H1 (cell line): ENCODE measurements at regions not wholly inside any gene's neighbourhood (a gene's known extent, or its start where the extent isn't known, plus 50 kb on each side); places are given as distances from the start of the nearest gene placed in this dataset.

Source experiments
- CTCF ChIA-PET: fragments of 300-600 bp; sonication (Branson Sonifier 250); formaldehyde crosslinking; loops from one replicate; lab custom pipeline; 2021; ENCODE audit not compliant: partially characterized antibody; lab: Charles Lee
- POLR2A ChIA-PET: fragments of 300-600 bp; sonication (Branson Sonifier 250); formaldehyde crosslinking; loops from one replicate; lab custom pipeline; 2021; ENCODE audit warnings: inconsistent platforms; ENCODE audit not compliant: partially characterized antibody; lab: Charles Lee
- DNase-seq, 2 experiments: peaks; one replicate each; pipeline versions ENCODE4 v3.0.0 to v3.0.0-alpha.2; 2010 to 2022; ENCODE audit warnings: low spot score in 2 of 2, low read depth in 1 of 2, mixed read lengths in 1 of 2
- FAIRE-seq: peaks from 2 replicates; lab custom pipeline; 2011; peaks lifted over from hg19 to GRCh38; lab: Jason Lieb, UNC
- H2AFZ ChIP-seq: 2 replicates; pipeline ENCODE4 v1.8.1; 2012; ENCODE audit warnings: low read length, inconsistent platforms
- H2AK5ac ChIP-seq: 2 replicates; pipeline ENCODE4 v1.6.1; 2013; ENCODE audit warnings: low read depth, low read length
- H2BK120ac ChIP-seq: replicated peaks from 2 replicates; pipeline ENCODE3; 2013; ENCODE audit warnings: low read depth, low read length, inconsistent platforms
- H2BK12ac ChIP-seq: 2 replicates; pipeline ENCODE4 v1.6.1; 2013; ENCODE audit warnings: low read depth, low read length
- H2BK15ac ChIP-seq: 2 replicates; pipeline ENCODE4 v1.6.1; 2013; ENCODE audit warnings: low read length
- H2BK20ac ChIP-seq: 2 replicates; pipeline ENCODE4 v1.6.1; 2013; ENCODE audit warnings: low read length
- H2BK5ac ChIP-seq: 2 replicates; pipeline ENCODE4 v1.6.1; 2013; ENCODE audit warnings: low read depth, low read length
- H3K14ac ChIP-seq: 2 replicates; pipeline ENCODE4 v1.6.1; 2013; ENCODE audit warnings: inconsistent platforms; ENCODE audit not compliant: insufficient read length
- H3K18ac ChIP-seq: 2 replicates; pipeline ENCODE4 v1.6.1; 2013; ENCODE audit warnings: low read length; ENCODE audit errors: extremely low read depth
- H3K23ac ChIP-seq: 2 replicates; pipeline ENCODE4 v1.6.1; 2013; ENCODE audit warnings: inconsistent platforms; ENCODE audit not compliant: insufficient read length
- H3K23me2 ChIP-seq: 2 replicates; pipeline ENCODE4 v1.6.1; 2013; ENCODE audit warnings: low read depth, low read length
- H3K27ac ChIP-seq: 2 replicates; pipeline ENCODE4 v1.6.1; 2011; ENCODE audit warnings: low read depth, low read length, inconsistent platforms
- H3K27me3 ChIP-seq, 4 experiments: replicated peaks in 1 of 4; 1 replicate in 1 of 4; 2 replicates in 3 of 4; pipeline versions ENCODE4 v1.6.1 to v1.8.1; 2011 to 2013; ENCODE audit warnings: low read length in 3 of 4, mild to moderate bottlenecking in 3 of 4, inconsistent platforms in 2 of 4, mixed read lengths in 2 of 4, moderate library complexity in 1 of 4; ENCODE audit not compliant: control insufficient read depth in 3 of 4, insufficient read depth in 3 of 4; ENCODE audit errors: extremely low read depth in 1 of 4
- H3K36me3 ChIP-seq, 4 experiments: 2 replicates each; pipeline versions ENCODE4 v1.6.1 to v1.8.1; 2011 to 2013; ENCODE audit warnings: mild to moderate bottlenecking in 4 of 4, low read length in 3 of 4, moderate library complexity in 2 of 4, control low read depth in 1 of 4, inconsistent platforms in 1 of 4; ENCODE audit not compliant: insufficient read depth in 4 of 4, control insufficient read depth in 2 of 4
- H3K4ac ChIP-seq: replicated peaks from 2 replicates; pipeline ENCODE3; 2013; ENCODE audit warnings: low read length, low read depth, mixed read lengths, inconsistent platforms; ENCODE audit not compliant: insufficient read length
- H3K4me1 ChIP-seq, 4 experiments: replicated peaks in 1 of 4; 1 replicate in 1 of 4; 2 replicates in 3 of 4; pipeline versions ENCODE4 v1.6.1 to v1.8.1; 2011 to 2013; ENCODE audit warnings: low read length in 3 of 4, inconsistent platforms in 2 of 4, mixed read lengths in 1 of 4; ENCODE audit not compliant: insufficient read depth in 4 of 4, control insufficient read depth in 3 of 4
- H3K4me2 ChIP-seq, 2 experiments: 2 replicates each; pipeline versions ENCODE4 v1.6.1 to v1.8.1; 2011 to 2013; ENCODE audit warnings: low read depth in 2 of 2, low read length in 2 of 2, control low read depth in 1 of 2, inconsistent platforms in 1 of 2, mild to moderate bottlenecking in 1 of 2; ENCODE audit not compliant: insufficient read depth in 1 of 2
- H3K4me3 ChIP-seq, 4 experiments: fragments of 200-600, 300-600 bp in 1 of 4; sonication (generic), shearing (Covaris generic), sonication (Bioruptor Twin) in 1 of 4; 2 replicates each; pipeline versions ENCODE4 v1.5.1 to v1.8.1; 2011 to 2016; ENCODE audit warnings: low read length in 4 of 4, low read depth in 3 of 4, control low read depth in 2 of 4, inconsistent platforms in 2 of 4, mild to moderate bottlenecking in 2 of 4, mixed read lengths in 1 of 4, moderate library complexity in 1 of 4; ENCODE audit not compliant: insufficient read depth in 2 of 4; ENCODE audit errors: extremely low read depth in 1 of 4
- H3K56ac ChIP-seq: replicated peaks from 2 replicates; pipeline ENCODE3; 2013; ENCODE audit warnings: low read depth, mild to moderate bottlenecking, mixed read lengths, low read length, inconsistent platforms; ENCODE audit not compliant: insufficient read length
- H3K79me1 ChIP-seq: 2 replicates; pipeline ENCODE4 v1.6.1; 2013; ENCODE audit warnings: low read depth, low read length, control low read depth
- H3K79me2 ChIP-seq, 2 experiments: 2 replicates each; pipeline versions ENCODE4 v1.6.1 to v1.8.1; 2012 to 2013; ENCODE audit warnings: low read length in 2 of 2, mild to moderate bottlenecking in 2 of 2, inconsistent platforms in 1 of 2; ENCODE audit not compliant: insufficient read depth in 2 of 2, control insufficient read depth in 1 of 2
- H3K9ac ChIP-seq, 4 experiments: replicated peaks in 1 of 4; 1 replicate in 1 of 4; 2 replicates in 3 of 4; pipeline versions ENCODE4 v1.6.1 to v1.8.1; 2011 to 2013; ENCODE audit warnings: low read depth in 3 of 4, low read length in 3 of 4, control low read depth in 2 of 4, mild to moderate bottlenecking in 2 of 4, moderate library complexity in 2 of 4, inconsistent platforms in 1 of 4; ENCODE audit errors: extremely low read depth in 1 of 4
- H3K9me3 ChIP-seq, 2 experiments: 2 replicates each; pipeline versions ENCODE4 v1.6.1 to v1.8.1; 2012 to 2013; ENCODE audit warnings: mild to moderate bottlenecking in 2 of 2, moderate library complexity in 2 of 2, control low read depth in 1 of 2, inconsistent platforms in 1 of 2, low read depth in 1 of 2, low read length in 1 of 2, mixed read lengths in 1 of 2; ENCODE audit not compliant: insufficient read depth in 2 of 2
- H4K20me1 ChIP-seq, 2 experiments: replicated peaks in 1 of 2; 2 replicates each; pipeline versions ENCODE3 to v1.8.1; 2011 to 2013; ENCODE audit warnings: inconsistent platforms in 2 of 2, low read length in 2 of 2, mild to moderate bottlenecking in 1 of 2; ENCODE audit not compliant: insufficient read depth in 2 of 2, control insufficient read depth in 1 of 2
- H4K5ac ChIP-seq: 2 replicates; pipeline ENCODE4 v1.6.1; 2013; ENCODE audit warnings: low read length, low read depth, mixed read lengths, inconsistent platforms; ENCODE audit not compliant: insufficient read length
- H4K8ac ChIP-seq: 2 replicates; pipeline ENCODE4 v1.8.0; 2013; ENCODE audit warnings: mild to moderate bottlenecking, moderate library complexity, low read length, inconsistent platforms; ENCODE audit not compliant: insufficient read depth; ENCODE audit errors: extremely low read depth
- H4K91ac ChIP-seq: replicated peaks from 2 replicates; pipeline ENCODE3; 2013; ENCODE audit warnings: low read length, mixed read lengths, inconsistent platforms; ENCODE audit not compliant: insufficient read length
- CHD1 ChIP-seq: IDR thresholded peaks from 2 replicates; pipeline ENCODE4 v1.6.1; 2012; ENCODE audit warnings: low read depth, low read length, improper control_type of control experiment
- EP300 ChIP-seq, 2 experiments: IDR thresholded peaks; 1 replicate in 1 of 2; 2 replicates in 1 of 2; pipeline ENCODE4 v1.6.1; 2011 to 2012; ENCODE audit warnings: low read depth in 2 of 2, low read length in 2 of 2, mild to moderate bottlenecking in 2 of 2, borderline replicate concordance in 1 of 2, inconsistent platforms in 1 of 2, moderate library complexity in 1 of 2
- EZH2 ChIP-seq: fragments of 200-600 bp; sonication (generic); IDR thresholded peaks from 2 replicates; pipeline ENCODE4 v1.7.1; 2012; ENCODE audit warnings: low read depth, mild to moderate bottlenecking, moderate library complexity, low read length, inconsistent platforms; ENCODE audit not compliant: severe bottlenecking
- FOSL1 ChIP-seq: IDR thresholded peaks from 2 replicates; pipeline ENCODE4 v1.6.1; 2011; ENCODE audit warnings: mild to moderate bottlenecking, low read depth, low read length, moderate library complexity; ENCODE audit not compliant: insufficient read depth
- GTF2F1 ChIP-seq: IDR thresholded peaks from 2 replicates; pipeline ENCODE4 v1.6.1; 2012; ENCODE audit warnings: low read depth, low read length, improper control_type of control experiment, borderline replicate concordance
- HDAC2 ChIP-seq, 2 experiments: fragments of 300-600 bp in 1 of 2; sonication (generic) in 1 of 2; IDR thresholded peaks; 2 replicates each; pipeline ENCODE4 v1.6.1; 2011 to 2012; ENCODE audit warnings: low read depth in 2 of 2, low read length in 2 of 2, mild to moderate bottlenecking in 2 of 2, moderate library complexity in 2 of 2, borderline replicate concordance in 1 of 2, inconsistent platforms in 1 of 2
- KDM4A ChIP-seq: IDR thresholded peaks from one replicate; pipeline ENCODE4 v1.7.1; 2012; ENCODE audit warnings: low read depth, mild to moderate bottlenecking, moderate library complexity, low read length, inconsistent platforms; ENCODE audit not compliant: severe bottlenecking
- POU5F1 ChIP-seq: IDR thresholded peaks from 2 replicates; pipeline ENCODE4 v1.6.1; 2011; ENCODE audit warnings: low read depth, mild to moderate bottlenecking, low read length, moderate library complexity
- RBBP5 ChIP-seq: IDR thresholded peaks from 2 replicates; pipeline ENCODE4 v1.7.1; 2012; ENCODE audit warnings: low read depth, mild to moderate bottlenecking, inconsistent platforms, low read length, moderate library complexity, borderline replicate concordance
- SIX5 ChIP-seq: IDR thresholded peaks from 2 replicates; pipeline ENCODE4 v1.6.1; 2011; ENCODE audit warnings: mild to moderate bottlenecking, low read depth, low read length
- SP4 ChIP-seq: IDR thresholded peaks from 2 replicates; pipeline ENCODE4 v1.6.1; 2012; ENCODE audit warnings: low read length, inconsistent platforms
- TEAD4 ChIP-seq: IDR thresholded peaks from 2 replicates; pipeline ENCODE4 v1.6.1; 2012; ENCODE audit warnings: low read depth, low read length, inconsistent platforms, mixed read lengths
- YY1 ChIP-seq: IDR thresholded peaks from 2 replicates; pipeline ENCODE4 v1.6.1; 2011; ENCODE audit warnings: low read depth, mild to moderate bottlenecking, low read length
- WGBS, 2 experiments: shearing (Covaris generic) in 1 of 2; methylation state at CpG; one replicate each; pipeline versions ENCODE4 v1.1.6 to v1.1.7; 2013 to 2015; ENCODE audit warnings: low lambda C conversion rate in 2 of 2, mixed read lengths in 2 of 2, inconsistent platforms in 1 of 2, low coverage in 1 of 2, missing lambda C conversion rate in 1 of 2; ENCODE audit not compliant: insufficient replicate concordance in 2 of 2, insufficient coverage in 1 of 2, insufficient read length in 1 of 2; ENCODE audit errors: extremely low coverage in 1 of 2, missing lambda C conversion rate in 1 of 2; 5-methylcytosine and 5-hydroxymethylcytosine counted together

DNA sequence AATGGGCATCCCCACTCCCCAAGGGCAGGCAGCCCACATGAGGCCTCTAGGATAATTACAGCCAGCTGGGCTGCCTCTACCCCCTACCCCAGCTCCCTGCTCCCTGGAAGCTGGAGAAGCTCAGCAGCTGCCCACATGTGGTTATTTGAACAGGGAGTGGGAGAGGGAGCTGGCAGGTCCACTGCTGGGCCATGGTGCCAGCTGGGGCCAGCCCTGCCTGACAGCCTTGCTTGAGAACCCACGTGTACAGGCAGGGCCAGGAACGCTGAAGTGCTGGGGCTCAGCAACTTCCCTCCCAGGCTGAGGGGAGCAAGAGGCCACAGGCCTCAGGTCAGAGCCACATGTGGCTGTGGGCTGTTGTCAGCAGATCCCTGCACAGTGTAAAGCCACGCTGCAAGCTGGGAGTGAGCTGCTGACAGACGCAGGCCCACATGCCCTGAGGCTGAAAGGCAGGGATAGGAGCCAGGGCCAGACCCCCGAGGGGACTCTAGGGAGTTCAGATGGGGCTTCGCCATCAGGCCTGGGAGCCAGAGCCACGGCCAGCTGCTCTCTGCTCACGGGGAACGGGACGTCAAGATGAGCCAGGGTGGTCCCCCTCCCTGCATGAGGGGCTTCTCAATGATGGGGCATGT lies 129.0 kb downstream of the SYF2 start:
- no peak overlapping the region for H4K8ac ChIP-seq
- no peaks in the 10 kb centered on the region for H3K79me1 ChIP-seq
- no peak overlapping the region for H3K4me2 ChIP-seq
- no peaks in the 10 kb centered on the region for H4K20me1 ChIP-seq
- H2BK15ac ChIP-seq: no peak overlapping the region
- no peak overlapping the region for H2BK120ac ChIP-seq
- no peak overlapping the region for H2BK20ac ChIP-seq
- H3K4ac ChIP-seq: no peak overlapping the region
- no peaks in the 10 kb centered on the region for H3K79me2 ChIP-seq
- ChIA-PET POLR2A (no interaction called here), CTCF (interaction anchor here (0.9 to 1.9 kb wide), 8 partner anchors 15 to 352 kb away, joined by 3 to 8 read pairs (median 4); no protein-coding TSS in a partner anchor)
- no peak overlapping the region for H2BK12ac ChIP-seq
- H3K18ac ChIP-seq: peak overlapping the region; percentile 48
- DNase-seq (no peak), FAIRE-seq (no peak)
- no peaks in the 10 kb centered on the region for H3K27me3 ChIP-seq
- H3K56ac ChIP-seq: no peak overlapping the region
- no peak overlapping the region for H3K27ac ChIP-seq
- no peak overlapping the region for H2AK5ac ChIP-seq
- H4K5ac ChIP-seq: no peak overlapping the region
- no peaks in the 10 kb centered on the region for H3K23me2 ChIP-seq
- 81% methylated on average over 10 of the region's 10 CpGs; no CpG with 5 or more reads in 1 of the 2 experiments for WGBS, 2 experiments
- H3K23ac ChIP-seq: no peak overlapping the region
- no peaks in the 10 kb centered on the region for H3K4me1 ChIP-seq
- H2BK5ac ChIP-seq: no peak overlapping the region
- H4K91ac ChIP-seq: no peak overlapping the region
- H3K9me3 ChIP-seq: no peaks in the 10 kb centered on the region
- H3K14ac ChIP-seq: no peak overlapping the region
- H3K9ac ChIP-seq: no peak overlapping the region
- H3K4me3 ChIP-seq: no peak overlapping the region
- no peaks in the 10 kb centered on the region for H3K36me3 ChIP-seq
- H2AFZ ChIP-seq: no peak overlapping the region
- TF ChIP-seq RBBP5 (no peak), SIX5 (no peak), EP300 (IDR thresholded peaks at IDR 0.05; ENCODE audit: borderline replicate concordance in 1 of 2, low read depth in 2 of 2, low read length in 2 of 2) (no peak), KDM4A (no peak), GTF2F1 (no peak), TEAD4 (no peak), YY1 (no peak), SP4 (no peak), POU5F1 (no peak), CHD1 (no peak), HDAC2 (IDR thresholded peaks at IDR 0.05; ENCODE audit: borderline replicate concordance in 1 of 2, low read depth in 2 of 2, low read length in 2 of 2) (no peak), FOSL1 (no peak), EZH2 (no peak)
